Heart right ventricle (tissue), 16 donors: ENCODE measurements at regions not wholly inside any gene's neighbourhood (a gene's known extent, or its start where the extent isn't known, plus 50 kb on each side); places are given as distances from the start of the nearest gene placed in this dataset.
"Not testable (repeated sequence)": the region's sequence is repeated elsewhere in the genome, so short reads cannot be mapped to it uniquely, and the experiment has no call there.

Experiments used
- ATAC-seq, 8 donors: fragments of 200-7000 bp; cut with Tn5 transposase; one replicate each; pipeline ENCODE4 v1.9.1; 2020; ENCODE audit warnings: mild to moderate bottlenecking in 8 of 8, moderate library complexity in 8 of 8, moderate number of reproducible peaks in 1 of 8
- DNase-seq, 2 donors: peaks; one replicate each; pipeline ENCODE4 v3.0.0-alpha.2; 2020
- H3K27ac ChIP-seq, 10 donors: fragments of 200-600 bp; sonication (generic) in 2 of 10; one replicate each; pipeline versions ENCODE4 v1.5.0 to v1.8.0; 2020 to 2022; ENCODE audit warnings: mild to moderate bottlenecking in 3 of 10
- H3K27me3 ChIP-seq, 7 donors: fragments of 200-600 bp; one replicate each; pipeline ENCODE4 v1.8.0; 2021 to 2022; ENCODE audit warnings: mild to moderate bottlenecking in 2 of 7
- H3K36me3 ChIP-seq, 9 donors: fragments of 200-600 bp; sonication (generic) in 1 of 9; one replicate each; pipeline versions ENCODE4 v1.5.0 to v1.8.0; 2020 to 2022; ENCODE audit warnings: mild to moderate bottlenecking in 2 of 9
- H3K4me1 ChIP-seq, 9 donors: fragments of 200-600 bp; sonication (generic) in 1 of 9; one replicate each; pipeline versions ENCODE4 v1.5.0 to v1.8.0; 2020 to 2022; ENCODE audit warnings: mild to moderate bottlenecking in 4 of 9
- H3K4me3 ChIP-seq, 10 donors: fragments of 200-600 bp; sonication (generic) in 2 of 10; one replicate each; pipeline versions ENCODE4 v1.5.0 to v1.8.0; 2020 to 2022; ENCODE audit warnings: mild to moderate bottlenecking in 7 of 10, moderate library complexity in 2 of 10
- H3K9me3 ChIP-seq, 11 donors: fragments of 200-600 bp in 10 of 11; sonication (generic) in 2 of 11; one replicate each; pipeline versions ENCODE4 v1.5.0 to v1.8.0; 2013 to 2022; ENCODE audit warnings: mild to moderate bottlenecking in 2 of 11, control low read depth in 1 of 11, moderate library complexity in 1 of 11
- WGBS, 2 donors: extraction: QIAGEN DNeasy Blood & Tissue Kit; methylation state at CpG; one replicate each; pipeline ENCODE4 v1.1.7; 2013; ENCODE audit warnings: inconsistent platforms in 1 of 2; 5-methylcytosine and 5-hydroxymethylcytosine counted together
- intact Hi-C, 10 donors: fragments of 100-400 bp; cut with DNase I; formaldehyde crosslinking; loops; one replicate each; pipeline versions ENCODE4 v1.11.1 to v1.14.2; 2022
- TF ChIP-seq, protein P1 (sequence below), 9 donors: fragments of 200-600 bp; sonication (generic) in 2 of 9; IDR thresholded peaks; one replicate each; pipeline versions ENCODE4 v1.5.0 to v1.8.0; 2021 to 2022; ENCODE audit warnings: antibody characterized with exemption in 9 of 9, mild to moderate bottlenecking in 5 of 9, moderate library complexity in 1 of 9
- donor health status: Arrhythmogenic right ventricular cardiomyopathy.
- donor health status: ischemic (EF 13 %, LVEDD 7.1; RV severe dilation, severe dysfunction).
- donor health status: healthy with polysubstance abuse.
- donor health status: DM: no; HTN: yes; CAD: no.
- donor health status: DM: no; HTN: no; CAD: no.
- donor health status: ischemic (EF 25% LVEDD 6.9; RV normal size, moderate dysfunction).
- donor health status: ischemic (EF 25% LVEDD 5.7; RV mildly dilated, moderate dysfunction).
- donor health status: healthy.
- donor health status: DM: yes; HTN: yes; CAD: no.
- donor health status: Ischemic cardiomyopathy.
- donor health status: ischemic (EF 35%, LVEDD 5.7; RV mildly dilated, moderate dysfunction).
- donor health status: nonischemic (EF 11% LVEDD 7.7; RV severe dilation, severe dysfunction).
- donor health status: DM: yes; HTN: yes; CAD: no.
- donor health status: PGD.
- donor health status: ischemic (EF 29% LVEDD 5.4; RV normal size, mild dysfunction).
- donor health status: nonischemic (EF 23%, LVEDD 6.1; RV moderate dilation, normal function).

- no peak overlapping the region for H3K4me3 ChIP-seq
- ATAC-seq (no peak), DNase-seq (no peak)
- H3K27ac ChIP-seq: no peak overlapping the region
- WGBS, 2 donors: 94 to 98% methylated on average over 2 of the region's 2 CpGs
- H3K36me3 ChIP-seq: no peaks in the 10 kb centered on the region
- no peaks in the 10 kb centered on the region for H3K9me3 ChIP-seq
- intact Hi-C loops: no loop called here
- no peaks in the 10 kb centered on the region for H3K27me3 ChIP-seq
- TF ChIP-seq, protein P1, sequence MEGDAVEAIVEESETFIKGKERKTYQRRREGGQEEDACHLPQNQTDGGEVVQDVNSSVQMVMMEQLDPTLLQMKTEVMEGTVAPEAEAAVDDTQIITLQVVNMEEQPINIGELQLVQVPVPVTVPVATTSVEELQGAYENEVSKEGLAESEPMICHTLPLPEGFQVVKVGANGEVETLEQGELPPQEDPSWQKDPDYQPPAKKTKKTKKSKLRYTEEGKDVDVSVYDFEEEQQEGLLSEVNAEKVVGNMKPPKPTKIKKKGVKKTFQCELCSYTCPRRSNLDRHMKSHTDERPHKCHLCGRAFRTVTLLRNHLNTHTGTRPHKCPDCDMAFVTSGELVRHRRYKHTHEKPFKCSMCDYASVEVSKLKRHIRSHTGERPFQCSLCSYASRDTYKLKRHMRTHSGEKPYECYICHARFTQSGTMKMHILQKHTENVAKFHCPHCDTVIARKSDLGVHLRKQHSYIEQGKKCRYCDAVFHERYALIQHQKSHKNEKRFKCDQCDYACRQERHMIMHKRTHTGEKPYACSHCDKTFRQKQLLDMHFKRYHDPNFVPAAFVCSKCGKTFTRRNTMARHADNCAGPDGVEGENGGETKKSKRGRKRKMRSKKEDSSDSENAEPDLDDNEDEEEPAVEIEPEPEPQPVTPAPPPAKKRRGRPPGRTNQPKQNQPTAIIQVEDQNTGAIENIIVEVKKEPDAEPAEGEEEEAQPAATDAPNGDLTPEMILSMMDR (IDR thresholded peaks at IDR 0.05): no peak
- no peaks in the 10 kb centered on the region for H3K4me1 ChIP-seq
Measured at GRCh38 chr4:114252499-114252898, 273.1 kb upstream of the ARSJ start.

- Histone ChIP-seq H3K4me3 (no peak overlapping the region), H3K9me3 (no peaks in the 10 kb centered on the region), H3K27me3 (no peaks in the 10 kb centered on the region), H3K27ac (no peak overlapping the region), H3K4me1 (no peaks in the 10 kb centered on the region), H3K36me3 (no peaks in the 10 kb centered on the region)
- TF ChIP-seq, protein P1 (IDR thresholded peaks at IDR 0.05): no peak
- WGBS, 2 donors: 85% methylated on average over 1 of the region's 1 CpG; no CpG with 5 or more reads in 1 of the 2 donors
- no peak for DNase-seq
- intact Hi-C loops: no loop called here
- ATAC-seq: no peak
Measured at GRCh38 chr4:114257501-114257900, 278.1 kb upstream of the ARSJ start.

DNA sequence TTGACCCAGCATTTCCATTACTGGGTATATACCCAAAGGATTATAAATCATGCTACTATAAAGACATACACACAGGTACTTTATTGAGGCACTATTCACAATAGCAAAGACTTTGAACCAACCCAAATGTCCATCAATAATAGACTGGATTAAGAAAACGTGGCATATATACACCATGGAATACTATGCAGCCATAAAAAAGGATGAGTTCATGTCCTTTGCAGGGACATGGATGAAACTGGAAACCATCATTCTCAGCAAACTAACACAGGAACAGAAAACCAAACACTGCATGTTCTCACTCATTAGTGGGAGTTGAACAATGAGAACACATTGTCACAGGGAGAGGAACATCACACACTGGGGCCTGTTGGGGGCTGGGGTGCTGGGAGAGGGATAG lies 283.0 kb upstream of the ARSJ start:
- ATAC-seq, H3K4me3 ChIP-seq, H3K27ac ChIP-seq, H3K4me1 ChIP-seq, DNase-seq, H3K9me3 ChIP-seq, H3K27me3 ChIP-seq, H3K36me3 ChIP-seq, intact Hi-C loops: not testable (repeated sequence)
- WGBS, 2 donors: 73% methylated on average over 1 of the region's 1 CpG; no CpG with 5 or more reads in 1 of the 2 donors

- Histone ChIP-seq H3K27ac (no peak overlapping the region), H3K27me3 (no peaks in the 10 kb centered on the region), H3K36me3 (no peaks in the 10 kb centered on the region), H3K4me3 (no peak overlapping the region), H3K4me1 (no peaks in the 10 kb centered on the region), H3K9me3 (no peaks in the 10 kb centered on the region)
- TF ChIP-seq, protein P1 (IDR thresholded peaks at IDR 0.05): no peak
- intact Hi-C loops: no loop called here
- DNase-seq: no peak
- no peak for ATAC-seq
- WGBS, 2 donors: 50 to 52% methylated on average over 2 of the region's 2 CpGs
Measured at GRCh38 chr4:114263233-114263632, 283.8 kb upstream of the ARSJ start.

DNA sequence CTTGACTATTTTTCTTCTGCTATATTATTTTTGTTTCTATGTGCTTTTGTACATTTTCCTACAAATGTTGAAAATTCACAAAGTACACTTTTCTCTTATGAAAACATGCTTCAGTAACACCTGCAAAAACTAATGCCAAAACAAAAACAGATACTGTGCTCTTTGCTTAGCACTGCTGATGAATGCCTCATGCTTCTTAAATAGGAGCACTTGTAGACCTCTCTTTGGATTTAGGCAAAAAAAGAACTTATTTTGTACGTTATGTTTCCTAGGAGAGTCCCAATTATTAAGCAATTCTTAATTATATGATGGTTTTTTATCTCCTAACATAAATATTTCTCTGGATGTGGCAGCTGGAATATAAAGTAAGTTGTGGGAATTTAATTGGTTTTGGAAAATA lies 285.0 kb upstream of the ARSJ start:
- TF ChIP-seq, protein P1 (IDR thresholded peaks at IDR 0.05): no peak
- H3K4me1 ChIP-seq: no peaks in the 10 kb centered on the region
- H3K27ac ChIP-seq: no peak overlapping the region
- no peak overlapping the region for H3K4me3 ChIP-seq
- DNase-seq (no peak), ATAC-seq (no peak)
- WGBS, 2 donors: 54 to 75% methylated on average over 1 of the region's 1 CpG
- no peaks in the 10 kb centered on the region for H3K27me3 ChIP-seq
- H3K36me3 ChIP-seq: no peaks in the 10 kb centered on the region
- H3K9me3 ChIP-seq: no peaks in the 10 kb centered on the region
- intact Hi-C loops: no loop called here
